OCI-LY7 (cell line): ENCODE measurements at regions not wholly inside any gene's neighbourhood (a gene's known extent, or its start where the extent isn't known, plus 50 kb on each side); places are given as distances from the start of the nearest gene placed in this dataset.

ENCODE experiments used
- BruUV-seq: library from RNA; stranded (reverse); fragments of 400-500 nt; replicated peaks from 2 replicates; lab custom pipeline; 2021; lab: Mats Ljungman, UMichigan
- CTCF ChIA-PET: fragments of 300-600 bp; sonication (Branson Sonifier 250); formaldehyde crosslinking; loops from one replicate; lab custom pipeline; 2022; ENCODE audit warnings: antibody characterized with exemption; ENCODE audit not compliant: unreplicated experiment; lab: Charles Lee
- POLR2A ChIA-PET: fragments of 300-600 bp; sonication (Branson Sonifier 250); formaldehyde crosslinking; loops from one replicate; lab custom pipeline; 2022; ENCODE audit warnings: antibody characterized with exemption; lab: Charles Lee
- DNase-seq: peaks from one replicate; pipeline ENCODE4 v3.0.0-alpha.2; 2015; ENCODE audit warnings: low spot score
- H2AFZ ChIP-seq: fragments of 200-600 bp; sonication (generic), shearing (Covaris generic); 2 replicates; pipeline ENCODE4 v1.6.1; 2014; ENCODE audit warnings: mild to moderate bottlenecking, antibody characterized with exemption, low read length, moderate library complexity
- H3K27ac ChIP-seq: fragments of 200-600 bp; sonication (generic); 2 replicates; pipeline ENCODE4 v1.5.1; 2014; ENCODE audit warnings: mixed run types, low read depth, mild to moderate bottlenecking, moderate library complexity, low read length, inconsistent platforms; ENCODE audit not compliant: poor library complexity, severe bottlenecking
- H3K36me3 ChIP-seq: fragments of 200-600 bp; sonication (generic); 2 replicates; pipeline ENCODE4 v1.6.1; 2014; ENCODE audit warnings: mild to moderate bottlenecking, antibody characterized with exemption, low read length, moderate library complexity, mixed read lengths; ENCODE audit not compliant: insufficient read depth
- H3K4me1 ChIP-seq: fragments of 200-600 bp; sonication (generic); 2 replicates; pipeline ENCODE4 v1.5.1; 2014; ENCODE audit warnings: mild to moderate bottlenecking, low read length; ENCODE audit not compliant: insufficient read depth, poor library complexity, severe bottlenecking
- H3K4me2 ChIP-seq: fragments of 200-600 bp; sonication (generic); 2 replicates; pipeline ENCODE4 v1.6.1; 2014; ENCODE audit warnings: mild to moderate bottlenecking, low read length
- H3K4me3 ChIP-seq: fragments of 200-600 bp; sonication (generic); 2 replicates; pipeline ENCODE4 v1.5.1; 2014; ENCODE audit warnings: mild to moderate bottlenecking, low read depth, low read length; ENCODE audit not compliant: poor library complexity, severe bottlenecking
- H3K79me2 ChIP-seq: fragments of 200-600 bp; sonication (generic); 2 replicates; pipeline ENCODE4 v1.6.1; 2016; ENCODE audit warnings: low read depth, mild to moderate bottlenecking, low read length, moderate library complexity, mixed read lengths; ENCODE audit not compliant: insufficient read depth
- H3K9me2 ChIP-seq: fragments of 200-600 bp; sonication (generic); 2 replicates; pipeline ENCODE4 v1.6.1; 2016; ENCODE audit warnings: mild to moderate bottlenecking, low read length, mixed read lengths; ENCODE audit not compliant: insufficient read depth
- H3K9me3 ChIP-seq: fragments of 200-600 bp; sonication (generic); 2 replicates; pipeline ENCODE4 v1.6.1; 2014; ENCODE audit warnings: mild to moderate bottlenecking, mixed run types, low read length, mixed read lengths
- H4K20me1 ChIP-seq: fragments of 200-600 bp; sonication (generic); 2 replicates; pipeline ENCODE4 v1.6.1; 2014; ENCODE audit warnings: mild to moderate bottlenecking, antibody characterized with exemption, low read length, moderate library complexity, mixed read lengths; ENCODE audit not compliant: insufficient read depth
- EZH2phosphoT487 ChIP-seq: fragments of 200-600 bp; sonication (generic); IDR thresholded peaks from 2 replicates; pipeline ENCODE4 v1.6.1; 2018; ENCODE audit warnings: low read depth, borderline replicate concordance, mild to moderate bottlenecking, mixed run types, antibody characterized with exemption, low read length, moderate library complexity, mixed read lengths
- intact Hi-C: fragments of 100-400 bp; cut with micrococcal nuclease; formaldehyde crosslinking; loops from one replicate; pipeline ENCODE4 v1.10.0; 2022; ENCODE audit not compliant: unreplicated experiment
- TF ChIP-seq, protein P1 (sequence below): fragments of 200-600 bp; sonication (generic); conservative IDR thresholded peaks from 2 replicates; pipeline ENCODE4 v1.5.1; 2014; ENCODE audit warnings: mild to moderate bottlenecking, antibody characterized with exemption, low read length, moderate library complexity, mixed read lengths

DNA sequence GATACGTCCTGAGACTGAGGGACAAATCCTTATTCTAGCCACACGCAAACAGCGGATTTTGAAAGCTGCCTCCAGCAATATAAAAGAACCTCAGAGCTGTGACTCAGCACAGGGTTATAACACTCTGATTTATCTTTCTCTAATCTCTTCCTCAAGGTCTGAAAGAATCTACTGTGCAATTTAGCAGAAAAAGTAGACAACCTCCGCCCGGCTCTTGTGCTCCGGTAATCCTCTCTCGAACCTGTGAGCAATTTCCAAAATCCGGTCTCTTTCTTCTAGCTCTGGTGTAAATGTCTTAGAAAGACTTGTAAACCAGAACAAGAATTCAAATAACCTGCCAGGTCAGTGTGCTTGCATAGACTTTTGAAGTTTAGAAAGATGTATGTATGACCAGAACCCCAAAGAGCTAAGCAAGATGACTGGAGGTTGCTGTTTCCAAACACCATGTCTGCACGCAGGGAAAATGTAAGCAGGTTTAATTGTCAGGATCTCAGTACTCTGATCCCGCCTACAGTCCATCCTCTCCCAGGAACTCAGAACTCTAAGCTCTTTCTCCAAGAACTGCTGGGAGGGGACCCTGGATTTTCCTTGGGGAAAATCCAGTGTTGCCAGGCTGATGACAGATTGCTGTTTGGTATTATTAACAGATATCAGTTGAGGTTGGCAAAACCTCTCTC, 338.1 kb downstream of the RFC3 start:
- ChIA-PET POLR2A (interaction anchor here (0.6 to 0.7 kb wide), 3 partner anchors 29 to 1489 kb away, joined by 3 to 7 read pairs (median 4); no protein-coding TSS in a partner anchor), CTCF (no interaction called here)
- no peaks in the 10 kb centered on the region for H3K9me2 ChIP-seq
- H3K4me1 ChIP-seq: no peaks in the 10 kb centered on the region
- H3K79me2 ChIP-seq: no peaks in the 10 kb centered on the region
- no peaks in the 10 kb centered on the region for H4K20me1 ChIP-seq
- intact Hi-C loops: no loop called here
- H3K4me3 ChIP-seq: no peak overlapping the region
- no peak overlapping the region for H3K4me2 ChIP-seq
- H3K36me3 ChIP-seq: no peaks in the 10 kb centered on the region
- no peak overlapping the region for H3K27ac ChIP-seq
- TF ChIP-seq, protein P1, sequence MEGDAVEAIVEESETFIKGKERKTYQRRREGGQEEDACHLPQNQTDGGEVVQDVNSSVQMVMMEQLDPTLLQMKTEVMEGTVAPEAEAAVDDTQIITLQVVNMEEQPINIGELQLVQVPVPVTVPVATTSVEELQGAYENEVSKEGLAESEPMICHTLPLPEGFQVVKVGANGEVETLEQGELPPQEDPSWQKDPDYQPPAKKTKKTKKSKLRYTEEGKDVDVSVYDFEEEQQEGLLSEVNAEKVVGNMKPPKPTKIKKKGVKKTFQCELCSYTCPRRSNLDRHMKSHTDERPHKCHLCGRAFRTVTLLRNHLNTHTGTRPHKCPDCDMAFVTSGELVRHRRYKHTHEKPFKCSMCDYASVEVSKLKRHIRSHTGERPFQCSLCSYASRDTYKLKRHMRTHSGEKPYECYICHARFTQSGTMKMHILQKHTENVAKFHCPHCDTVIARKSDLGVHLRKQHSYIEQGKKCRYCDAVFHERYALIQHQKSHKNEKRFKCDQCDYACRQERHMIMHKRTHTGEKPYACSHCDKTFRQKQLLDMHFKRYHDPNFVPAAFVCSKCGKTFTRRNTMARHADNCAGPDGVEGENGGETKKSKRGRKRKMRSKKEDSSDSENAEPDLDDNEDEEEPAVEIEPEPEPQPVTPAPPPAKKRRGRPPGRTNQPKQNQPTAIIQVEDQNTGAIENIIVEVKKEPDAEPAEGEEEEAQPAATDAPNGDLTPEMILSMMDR: no peak
- TF ChIP-seq EZH2phosphoT487: no peak
- H3K9me3 ChIP-seq: no peaks in the 10 kb centered on the region
- no peak for DNase-seq
- H2AFZ ChIP-seq: no peak overlapping the region
- BruUV-seq: no TSS peak

DNA sequence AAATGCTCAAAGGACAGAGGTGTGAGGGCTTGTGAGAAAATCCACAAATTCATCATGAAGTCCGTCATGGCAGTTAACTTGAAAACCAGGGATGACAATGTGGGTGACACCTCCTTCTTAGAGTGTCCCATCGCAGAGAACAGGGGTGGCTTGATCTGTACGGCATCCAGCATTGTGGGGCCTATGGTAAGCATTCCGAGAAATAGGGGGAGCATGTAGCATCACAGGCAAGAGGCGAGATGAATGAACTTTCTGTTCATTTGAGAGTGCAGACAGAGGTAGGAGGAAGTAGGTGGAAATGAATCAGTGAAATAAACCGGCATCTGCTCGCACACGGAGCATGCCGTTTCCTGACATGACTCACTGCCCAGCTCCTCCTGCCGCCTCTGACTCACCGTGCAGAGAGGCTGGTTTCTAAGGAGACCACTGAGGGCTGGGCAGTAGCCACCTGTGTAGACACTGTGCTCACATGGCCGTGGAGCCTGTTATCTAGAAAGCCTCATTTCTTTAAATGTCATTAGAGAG, 339.0 kb downstream of the RFC3 start:
- Histone ChIP-seq H3K27ac (no peak overlapping the region), H3K4me2 (no peak overlapping the region), H2AFZ (no peak overlapping the region), H3K36me3 (no peaks in the 10 kb centered on the region), H3K9me3 (no peaks in the 10 kb centered on the region), H4K20me1 (no peaks in the 10 kb centered on the region), H3K4me3 (no peak overlapping the region), H3K4me1 (no peaks in the 10 kb centered on the region), H3K9me2 (no peaks in the 10 kb centered on the region), H3K79me2 (no peaks in the 10 kb centered on the region)
- ChIA-PET CTCF (no interaction called here), POLR2A (no interaction called here)
- no peak for DNase-seq
- no TSS peak for BruUV-seq
- TF ChIP-seq, protein P1: no peak
- TF ChIP-seq EZH2phosphoT487: no peak
- intact Hi-C loops: no loop called here

DNA sequence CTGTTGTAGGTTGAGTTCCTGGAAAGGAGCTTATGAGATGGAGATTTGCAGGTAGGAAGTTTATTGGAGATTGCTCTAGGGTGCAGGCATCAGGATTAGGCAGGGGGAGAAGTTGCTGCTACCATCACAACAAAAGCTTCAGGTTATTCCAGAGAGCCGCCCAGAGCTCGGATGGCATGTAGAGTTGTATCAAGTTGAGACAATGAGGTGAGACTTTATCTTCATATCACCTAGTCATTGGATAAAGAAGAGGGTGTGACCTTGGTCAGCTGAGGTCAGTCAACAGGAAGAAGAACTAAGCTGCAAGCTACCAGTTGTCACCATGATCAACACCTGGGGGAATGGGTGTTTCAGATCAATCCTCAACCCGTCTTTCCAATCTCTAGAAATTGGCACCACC, 342.0 kb downstream of the RFC3 start:
- no peak for DNase-seq
- CTCF ChIA-PET: no interaction called here
- H3K4me3 ChIP-seq: no peak overlapping the region
- intact Hi-C loops: no loop called here
- no peaks in the 10 kb centered on the region for H3K36me3 ChIP-seq
- H3K27ac ChIP-seq: no peak overlapping the region
- H3K79me2 ChIP-seq: no peaks in the 10 kb centered on the region
- H3K9me2 ChIP-seq: no peaks in the 10 kb centered on the region
- POLR2A ChIA-PET: no interaction called here
- no TSS peak for BruUV-seq
- TF ChIP-seq, protein P1: no peak
- TF ChIP-seq EZH2phosphoT487: no peak
- H3K4me1 ChIP-seq: no peaks in the 10 kb centered on the region
- no peaks in the 10 kb centered on the region for H4K20me1 ChIP-seq
- no peak overlapping the region for H3K4me2 ChIP-seq
- no peaks in the 10 kb centered on the region for H3K9me3 ChIP-seq
- no peak overlapping the region for H2AFZ ChIP-seq
